Activated T-cell treated with anti-CD3 and anti-CD28 coated beads, Interleukin-2, amount 50 U/mL, for 72 hours (primary cell): ENCODE measurements at regions not wholly inside any gene's neighbourhood (a gene's known extent, or its start where the extent isn't known, plus 50 kb on each side); places are given as distances from the start of the nearest gene placed in this dataset.
"Not testable (repeated sequence)": the region's sequence is repeated elsewhere in the genome, so short reads cannot be mapped to it uniquely, and the experiment has no call there.

Experiments used
- ATAC-seq, 2 donors: fragments of 150-1000 bp; cut with Tn5 transposase; replicated peaks in 1 of 2; 2 replicates each; pipeline ENCODE4 v1.10.0; 2021; ENCODE audit warnings: moderate library complexity in 2 of 2, mild to moderate bottlenecking in 1 of 2
- DNase-seq, 2 donors: peaks; one replicate each; pipeline ENCODE4 v3.0.0; 2021 to 2022; ENCODE audit warnings: mixed read lengths in 1 of 2
- H3K27ac Mint-ChIP-seq: one replicate; pipeline ENCODE4 v1.8.0; 2022; ENCODE audit warnings: mild to moderate bottlenecking, moderate library complexity, mixed read lengths
- H3K27me3 Mint-ChIP-seq: one replicate; pipeline ENCODE4 v1.8.0; 2022; ENCODE audit warnings: low read depth, mixed read lengths
- H3K36me3 Mint-ChIP-seq, 2 donors: one replicate each; pipeline ENCODE4 v1.8.0; 2022; ENCODE audit warnings: mixed read lengths in 2 of 2, mild to moderate bottlenecking in 1 of 2; ENCODE audit not compliant: insufficient read depth in 2 of 2
- H3K4me1 Mint-ChIP-seq: one replicate; pipeline ENCODE4 v1.8.0; 2022; ENCODE audit warnings: low read depth, mixed read lengths
- H3K4me3 Mint-ChIP-seq, 2 donors: one replicate each; pipeline ENCODE4 v1.8.0; 2022; ENCODE audit warnings: mild to moderate bottlenecking in 2 of 2, mixed read lengths in 2 of 2, moderate library complexity in 2 of 2
- H3K9me3 Mint-ChIP-seq, 2 donors: one replicate each; pipeline ENCODE4 v1.8.0; 2022; ENCODE audit warnings: mixed read lengths in 2 of 2

GRCh38 chr21:8377093-8377841 lies 2144.1 kb upstream of the TPTE start:
- ATAC-seq, result peak; percentile 69 to 73
- DNase-seq, H3K27me3 Mint-ChIP-seq, H3K9me3 Mint-ChIP-seq, H3K36me3 Mint-ChIP-seq, H3K4me1 Mint-ChIP-seq, H3K27ac Mint-ChIP-seq, H3K4me3 Mint-ChIP-seq: not testable (repeated sequence)

GRCh38 chr21:8380419-8381079 lies 2140.8 kb upstream of the TPTE start:
- peak; percentile 49 for ATAC-seq
- not testable (repeated sequence) for H3K4me1 Mint-ChIP-seq, DNase-seq, H3K4me3 Mint-ChIP-seq, H3K9me3 Mint-ChIP-seq, H3K27ac Mint-ChIP-seq, H3K27me3 Mint-ChIP-seq, H3K36me3 Mint-ChIP-seq

DNA sequence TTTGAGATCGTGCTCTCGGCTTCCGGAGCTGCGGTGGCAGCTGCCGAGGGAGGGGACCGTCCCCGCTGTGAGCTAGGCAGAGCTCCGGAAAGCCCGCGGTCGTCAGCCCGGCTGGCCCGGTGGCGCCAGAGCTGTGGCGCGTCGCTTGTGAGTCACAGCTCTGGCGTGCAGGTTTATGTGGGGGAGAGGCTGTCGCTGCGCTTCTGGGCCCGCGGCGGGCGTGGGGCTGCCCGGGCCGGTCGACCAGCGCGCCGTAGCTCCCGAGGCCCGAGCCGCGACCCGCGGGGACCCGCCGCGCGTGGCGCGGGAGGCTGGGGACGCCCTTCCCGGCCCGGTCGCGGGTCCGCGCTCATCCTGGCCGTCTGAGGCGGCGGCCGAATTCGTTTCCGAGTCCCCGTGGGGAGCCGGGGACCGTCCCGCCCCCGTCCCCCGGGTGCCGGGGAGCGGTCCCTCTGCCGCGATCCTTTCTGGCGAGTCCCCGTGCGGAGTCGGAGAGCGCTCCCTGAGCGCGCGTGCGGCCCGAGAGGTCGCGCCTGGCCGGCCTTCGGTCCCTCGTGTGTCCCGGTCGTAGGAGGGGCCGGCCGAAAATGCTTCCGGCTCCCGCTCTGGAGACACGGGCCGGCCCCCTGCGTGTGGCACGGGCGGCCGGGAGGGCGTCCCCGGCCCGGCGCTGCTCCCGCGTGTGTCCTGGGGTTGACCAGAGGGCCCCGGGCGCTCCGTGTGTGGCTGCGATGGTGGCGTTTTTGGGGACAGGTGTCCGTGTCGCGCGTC lies 2133.0 kb upstream of the TPTE start:
- not testable (repeated sequence) for H3K27me3 Mint-ChIP-seq, H3K27ac Mint-ChIP-seq

GRCh38 chr21:8388940-8389238 lies 2132.5 kb upstream of the TPTE start:
- ATAC-seq, result peak in 1 of 2 donors; percentile 7

More for the DNA sequence above, 2133.0 kb upstream of the TPTE start:
- not testable (repeated sequence) for DNase-seq, H3K36me3 Mint-ChIP-seq, H3K4me1 Mint-ChIP-seq, H3K4me3 Mint-ChIP-seq, H3K9me3 Mint-ChIP-seq
- peak; percentile 98 to 100 for ATAC-seq

DNA sequence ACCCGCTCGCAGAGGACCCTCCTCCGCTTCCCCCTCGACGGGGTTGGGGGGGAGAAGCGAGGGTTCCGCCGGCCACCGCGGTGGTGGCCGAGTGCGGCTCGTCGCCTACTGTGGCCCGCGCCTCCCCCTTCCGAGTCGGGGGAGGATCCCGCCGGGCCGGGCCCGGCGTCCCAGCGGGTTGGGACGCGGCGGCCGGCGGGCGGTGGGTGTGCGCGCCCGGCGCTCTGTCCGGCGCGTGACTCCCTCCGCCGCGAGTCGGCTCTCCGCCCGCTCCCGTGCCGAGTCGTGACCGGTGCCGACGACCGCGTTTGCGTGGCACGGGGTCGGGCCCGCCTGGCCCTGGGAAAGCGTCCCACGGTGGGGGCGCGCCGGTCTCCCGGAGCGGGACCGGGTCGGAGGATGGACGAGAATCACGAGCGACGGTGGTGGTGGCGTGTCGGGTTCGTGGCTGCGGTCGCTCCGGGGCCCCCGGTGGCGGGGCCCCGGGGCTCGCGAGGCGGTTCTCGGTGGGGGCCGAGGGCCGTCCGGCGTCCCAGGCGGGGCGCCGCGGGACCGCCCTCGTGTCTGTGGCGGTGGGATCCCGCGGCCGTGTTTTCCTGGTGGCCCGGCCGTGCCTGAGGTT lies 2130.7 kb upstream of the TPTE start:
- H3K4me3 Mint-ChIP-seq, H3K27ac Mint-ChIP-seq, H3K4me1 Mint-ChIP-seq, H3K27me3 Mint-ChIP-seq, ATAC-seq, DNase-seq, H3K9me3 Mint-ChIP-seq, H3K36me3 Mint-ChIP-seq: not testable (repeated sequence)

More at GRCh38 chr21:8388940-8389238, 2132.5 kb upstream of the TPTE start:
- not testable (repeated sequence) for H3K27ac Mint-ChIP-seq, H3K9me3 Mint-ChIP-seq, H3K27me3 Mint-ChIP-seq, H3K4me3 Mint-ChIP-seq, H3K36me3 Mint-ChIP-seq, H3K4me1 Mint-ChIP-seq, DNase-seq

- not testable (repeated sequence) for H3K27ac Mint-ChIP-seq, H3K4me1 Mint-ChIP-seq, ATAC-seq, H3K36me3 Mint-ChIP-seq, H3K4me3 Mint-ChIP-seq, H3K27me3 Mint-ChIP-seq, H3K9me3 Mint-ChIP-seq, DNase-seq
These were observed 2127.0 kb upstream of the TPTE start for GRCh38 chr21:8394380-8394779.

- not testable (repeated sequence) for H3K9me3 Mint-ChIP-seq, H3K4me1 Mint-ChIP-seq, H3K27me3 Mint-ChIP-seq, H3K27ac Mint-ChIP-seq, ATAC-seq, H3K4me3 Mint-ChIP-seq, H3K36me3 Mint-ChIP-seq, DNase-seq
These were observed 2125.4 kb upstream of the TPTE start for GRCh38 chr21:8395992-8396391.

DNA sequence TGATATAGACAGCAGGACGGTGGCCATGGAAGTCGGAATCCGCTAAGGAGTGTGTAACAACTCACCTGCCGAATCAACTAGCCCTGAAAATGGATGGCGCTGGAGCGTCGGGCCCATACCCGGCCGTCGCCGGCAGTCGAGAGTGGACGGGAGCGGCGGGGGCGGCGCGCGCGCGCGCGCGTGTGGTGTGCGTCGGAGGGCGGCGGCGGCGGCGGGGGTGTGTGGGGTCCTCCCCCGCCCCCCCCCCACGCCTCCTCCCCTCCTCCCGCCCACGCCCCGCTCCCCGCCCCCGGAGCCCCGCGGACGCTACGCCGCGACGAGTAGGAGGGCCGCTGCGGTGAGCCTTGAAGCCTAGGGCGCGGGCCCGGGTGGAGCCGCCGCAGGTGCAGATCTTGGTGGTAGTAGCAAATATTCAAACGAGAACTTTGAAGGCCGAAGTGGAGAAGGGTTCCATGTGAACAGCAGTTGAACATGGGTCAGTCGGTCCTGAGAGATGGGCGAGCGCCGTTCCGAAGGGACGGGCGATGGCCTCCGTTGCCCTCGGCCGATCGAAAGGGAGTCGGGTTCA lies 2122.4 kb upstream of the TPTE start:
- not testable (repeated sequence) for H3K4me1 Mint-ChIP-seq, H3K27ac Mint-ChIP-seq, H3K4me3 Mint-ChIP-seq, H3K9me3 Mint-ChIP-seq, DNase-seq, H3K27me3 Mint-ChIP-seq, H3K36me3 Mint-ChIP-seq
- peak in 1 of 2 donors; percentile 41 for ATAC-seq

DNA sequence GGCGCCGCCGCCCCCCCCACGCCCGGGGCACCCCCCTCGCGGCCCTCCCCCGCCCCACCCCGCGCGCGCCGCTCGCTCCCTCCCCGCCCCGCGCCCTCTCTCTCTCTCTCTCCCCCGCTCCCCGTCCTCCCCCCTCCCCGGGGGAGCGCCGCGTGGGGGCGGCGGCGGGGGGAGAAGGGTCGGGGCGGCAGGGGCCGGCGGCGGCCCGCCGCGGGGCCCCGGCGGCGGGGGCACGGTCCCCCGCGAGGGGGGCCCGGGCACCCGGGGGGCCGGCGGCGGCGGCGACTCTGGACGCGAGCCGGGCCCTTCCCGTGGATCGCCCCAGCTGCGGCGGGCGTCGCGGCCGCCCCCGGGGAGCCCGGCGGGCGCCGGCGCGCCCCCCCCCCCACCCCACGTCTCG lies 2121.5 kb upstream of the TPTE start:
- not testable (repeated sequence) for H3K27me3 Mint-ChIP-seq, H3K9me3 Mint-ChIP-seq, DNase-seq, H3K27ac Mint-ChIP-seq, H3K4me3 Mint-ChIP-seq, H3K4me1 Mint-ChIP-seq, H3K36me3 Mint-ChIP-seq, ATAC-seq

- H3K27me3 Mint-ChIP-seq, H3K4me3 Mint-ChIP-seq, H3K27ac Mint-ChIP-seq, H3K36me3 Mint-ChIP-seq, ATAC-seq, DNase-seq, H3K9me3 Mint-ChIP-seq, H3K4me1 Mint-ChIP-seq: not testable (repeated sequence)
These were observed 2119.6 kb upstream of the TPTE start for GRCh38 chr21:8401799-8402198.

GRCh38 chr21:8406331-8406730 lies 2115.1 kb upstream of the TPTE start:
- not testable (repeated sequence) for H3K4me1 Mint-ChIP-seq, H3K27ac Mint-ChIP-seq, H3K27me3 Mint-ChIP-seq, ATAC-seq, DNase-seq, H3K4me3 Mint-ChIP-seq, H3K36me3 Mint-ChIP-seq, H3K9me3 Mint-ChIP-seq

GRCh38 chr21:8411139-8411671 lies 2110.2 kb upstream of the TPTE start:
- DNase-seq, H3K4me1 Mint-ChIP-seq, H3K9me3 Mint-ChIP-seq, H3K36me3 Mint-ChIP-seq, H3K27me3 Mint-ChIP-seq: not testable (repeated sequence)
- peak in 1 of 2 donors; percentile 35 for ATAC-seq
- Mint-ChIP-seq H3K4me3 (peak overlapping the region in 1 of 2 donors; percentile 64), H3K27ac (peak overlapping the region; percentile 100)
